ENCODE measurements at regions not wholly inside any gene's neighbourhood (a gene's known extent, or its start where the extent isn't known, plus 50 kb on each side); places are given as distances from the start of the nearest gene placed in this dataset.

DNA sequence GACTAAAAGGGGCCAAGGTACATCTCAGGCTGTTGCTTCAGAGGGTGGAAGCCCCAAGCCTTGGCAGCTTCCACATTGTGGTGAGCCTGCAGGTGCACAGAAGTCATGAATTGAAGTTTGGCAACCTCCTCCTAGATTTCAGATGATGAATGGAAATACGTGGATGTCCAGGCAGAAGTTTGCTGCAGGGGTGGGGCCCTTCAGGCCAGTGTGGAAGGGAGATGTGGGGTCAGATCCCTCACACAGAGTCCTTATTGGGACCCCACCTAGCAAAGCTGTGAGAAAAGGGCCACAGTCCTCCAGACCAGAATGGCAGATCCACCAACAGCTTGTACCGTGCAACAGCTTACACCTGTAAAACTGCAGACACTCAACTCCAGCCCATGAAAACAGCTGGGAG, 67.4 kb upstream of the PTGS2 start:
- no peak for TF ChIP-seq CREM (CRISPR knock-in tag; IDR thresholded peaks at IDR 0.05)
- no peak for TF ChIP-seq ATF2 (CRISPR knock-in tag; IDR thresholded peaks at IDR 0.05; ENCODE audit: borderline replicate concordance, low read depth)
- peaks cover 27% of the 10 kb centered on the region for H3K9me3 Mint-ChIP-seq

GRCh38 chr1:186745531-186746146, 65.4 kb upstream of the PTGS2 start:
- no peaks in the 10 kb centered on the region for H3K4me1 Mint-ChIP-seq
- TF ChIP-seq FOXP1 (CRISPR knock-in tag; IDR thresholded peaks at IDR 0.05; ENCODE audit: borderline replicate concordance): no peak
- ATAC-seq: no peak
- H3K9me3 Mint-ChIP-seq: peaks cover 27% of the 10 kb centered on the region
- no peak overlapping the region for H3K27ac Mint-ChIP-seq
- ChIA-PET CTCF (no interaction called here), POLR2A (no interaction called here)
- H3K36me3 Mint-ChIP-seq: peaks cover 23% of the 10 kb centered on the region
- DNase-seq (ENCODE audit: low spot score): no peak
- no peaks in the 10 kb centered on the region for H3K27me3 Mint-ChIP-seq (ENCODE audit: low read depth)
- H3K4me3 Mint-ChIP-seq: no peak overlapping the region

More for the DNA sequence above, 67.4 kb upstream of the PTGS2 start:
- POLR2A ChIA-PET: no interaction called here
- Mint-ChIP-seq H3K4me3 (no peak overlapping the region), H3K36me3 (peaks cover 23% of the 10 kb centered on the region), H3K4me1 (no peaks in the 10 kb centered on the region), H3K27ac (no peak overlapping the region), H3K27me3 (ENCODE audit: low read depth) (no peaks in the 10 kb centered on the region)
- CTCF ChIA-PET: no interaction called here
- ATAC-seq: no peak
- DNase-seq (ENCODE audit: low spot score): no peak

DNA sequence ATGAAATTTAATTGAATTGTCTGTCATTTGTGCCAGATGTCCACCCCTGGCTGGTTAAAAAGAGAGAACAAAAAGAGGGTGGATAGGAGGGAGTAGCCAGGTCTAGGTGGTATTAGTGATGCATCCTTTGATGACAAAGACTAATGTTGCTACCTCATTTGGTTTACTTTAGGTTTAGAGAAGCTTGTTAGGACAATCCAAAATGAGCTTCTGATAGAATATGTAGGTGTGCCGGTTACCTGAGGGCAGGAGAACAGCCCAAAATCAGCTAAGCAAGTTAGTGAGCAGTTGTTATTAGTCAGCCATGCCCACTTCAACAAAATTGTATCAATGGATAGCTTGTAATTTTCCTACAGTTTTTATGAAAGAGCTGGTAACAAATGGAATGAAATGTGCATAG, 61.4 kb upstream of the PTGS2 start:
- ATAC-seq (no peak), DNase-seq (ENCODE audit: low spot score) (no peak)
- Mint-ChIP-seq H3K36me3 (peaks cover 2% of the 10 kb centered on the region), H3K9me3 (peaks cover 2% of the 10 kb centered on the region), H3K4me3 (no peak overlapping the region), H3K27ac (no peak overlapping the region), H3K27me3 (ENCODE audit: low read depth) (no peaks in the 10 kb centered on the region), H3K4me1 (peaks cover 2% of the 10 kb centered on the region; the same call in 1 of the 2 replicates)
- ChIA-PET CTCF (interaction anchor here (1.3 kb wide), 1 partner anchor 19 kb away, joined by 3 read pairs; no protein-coding TSS in a partner anchor), POLR2A (no interaction called here)
- TF ChIP-seq MAX (CRISPR knock-in tag; IDR thresholded peaks at IDR 0.05): no peak
- no peak for TF ChIP-seq NFE2L1 (CRISPR knock-in tag; IDR thresholded peaks at IDR 0.05)
- TF ChIP-seq TEAD4 (CRISPR knock-in tag; IDR thresholded peaks at IDR 0.05): no peak
- TF ChIP-seq JUN (CRISPR knock-in tag; IDR thresholded peaks at IDR 0.05): no peak
- TF ChIP-seq IRF1 (CRISPR knock-in tag; IDR thresholded peaks at IDR 0.05): no peak
- TF ChIP-seq SMAD4 (CRISPR knock-in tag; IDR thresholded peaks at IDR 0.05): no peak
- no peak for TF ChIP-seq FOXK1 (CRISPR knock-in tag; IDR thresholded peaks at IDR 0.05)
- TF ChIP-seq TEAD1 (CRISPR knock-in tag; IDR thresholded peaks at IDR 0.05): no peak
- TF ChIP-seq, protein P1, sequence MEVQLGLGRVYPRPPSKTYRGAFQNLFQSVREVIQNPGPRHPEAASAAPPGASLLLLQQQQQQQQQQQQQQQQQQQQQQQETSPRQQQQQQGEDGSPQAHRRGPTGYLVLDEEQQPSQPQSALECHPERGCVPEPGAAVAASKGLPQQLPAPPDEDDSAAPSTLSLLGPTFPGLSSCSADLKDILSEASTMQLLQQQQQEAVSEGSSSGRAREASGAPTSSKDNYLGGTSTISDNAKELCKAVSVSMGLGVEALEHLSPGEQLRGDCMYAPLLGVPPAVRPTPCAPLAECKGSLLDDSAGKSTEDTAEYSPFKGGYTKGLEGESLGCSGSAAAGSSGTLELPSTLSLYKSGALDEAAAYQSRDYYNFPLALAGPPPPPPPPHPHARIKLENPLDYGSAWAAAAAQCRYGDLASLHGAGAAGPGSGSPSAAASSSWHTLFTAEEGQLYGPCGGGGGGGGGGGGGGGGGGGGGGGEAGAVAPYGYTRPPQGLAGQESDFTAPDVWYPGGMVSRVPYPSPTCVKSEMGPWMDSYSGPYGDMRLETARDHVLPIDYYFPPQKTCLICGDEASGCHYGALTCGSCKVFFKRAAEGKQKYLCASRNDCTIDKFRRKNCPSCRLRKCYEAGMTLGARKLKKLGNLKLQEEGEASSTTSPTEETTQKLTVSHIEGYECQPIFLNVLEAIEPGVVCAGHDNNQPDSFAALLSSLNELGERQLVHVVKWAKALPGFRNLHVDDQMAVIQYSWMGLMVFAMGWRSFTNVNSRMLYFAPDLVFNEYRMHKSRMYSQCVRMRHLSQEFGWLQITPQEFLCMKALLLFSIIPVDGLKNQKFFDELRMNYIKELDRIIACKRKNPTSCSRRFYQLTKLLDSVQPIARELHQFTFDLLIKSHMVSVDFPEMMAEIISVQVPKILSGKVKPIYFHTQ (CRISPR knock-in tag; IDR thresholded peaks at IDR 0.05): no peak
- TF ChIP-seq E2F5 (CRISPR knock-in tag; IDR thresholded peaks at IDR 0.05): no peak
- no peak for TF ChIP-seq HMGA2 (CRISPR knock-in tag; IDR thresholded peaks at IDR 0.05)
- TF ChIP-seq ZNF138 (CRISPR knock-in tag; conservative IDR thresholded peaks at IDR 0.05): no peak
